HG03280 (cell line): ENCODE measurements at regions not wholly inside any gene's neighbourhood (a gene's known extent, or its start where the extent isn't known, plus 50 kb on each side); places are given as distances from the start of the nearest gene placed in this dataset.
A peak's percentile ranks its signal among the peaks of the same experiment; 100 is the strongest.

ENCODE experiments used
- ATAC-seq: cut with Tn5 transposase; IDR thresholded peaks from one replicate; pipeline ENCODE4 v1.9.1; 2021; ENCODE audit warnings: mild to moderate bottlenecking, moderate library complexity; ENCODE audit not compliant: unreplicated experiment

GRCh38 chr20:19945732-19946670 is 71.2 kb upstream of the NAA20 start:
- ATAC-seq = no peak

GRCh38 chr20:19947611-19948264 is 69.4 kb upstream of the NAA20 start:
- peak; percentile 42 for ATAC-seq

- ATAC-seq = no peak
These were observed 67.8 kb upstream of the NAA20 start for GRCh38 chr20:19949195-19949867.

- no peak for ATAC-seq
These were observed 67.1 kb upstream of the NAA20 start for GRCh38 chr20:19950042-19950441.

- no peak for ATAC-seq
These were observed 64.8 kb upstream of the NAA20 start for GRCh38 chr20:19952392-19952791.

- no peak for ATAC-seq
These were observed 63.6 kb upstream of the NAA20 start for GRCh38 chr20:19953606-19954005.

GRCh38 chr20:19956976-19957375 is 60.2 kb upstream of the NAA20 start:
- no peak for ATAC-seq

- ATAC-seq = no peak
These were observed 58.9 kb upstream of the NAA20 start for GRCh38 chr20:19958219-19958618.

GRCh38 chr20:19958928-19959327 is 58.2 kb upstream of the NAA20 start:
- ATAC-seq = no peak

- ATAC-seq = no peak
These were observed 56.4 kb upstream of the NAA20 start for GRCh38 chr20:19960745-19961144.

GRCh38 chr20:19961293-19961692 is 55.9 kb upstream of the NAA20 start:
- ATAC-seq = no peak

- no peak for ATAC-seq
These were observed 54.2 kb upstream of the NAA20 start for GRCh38 chr20:19962958-19963357.

- ATAC-seq = no peak
These were observed 52.6 kb upstream of the NAA20 start for GRCh38 chr20:19964289-19965265.

GRCh38 chr20:19966840-19967239 is 50.3 kb upstream of the NAA20 start:
- no peak for ATAC-seq
